Smooth muscle cell (in vitro differentiated cells): ENCODE measurements at regions not wholly inside any gene's neighbourhood (a gene's known extent, or its start where the extent isn't known, plus 50 kb on each side); places are given as distances from the start of the nearest gene placed in this dataset.

ENCODE experiments used
- DNase-seq: peaks from one replicate; lab custom pipeline; 2025; ENCODE audit not compliant: unreplicated experiment; lab: John Stamatoyannopoulos, UW
- H2AFZ ChIP-seq: fragments of 200-600 bp; sonication (generic); 2 replicates; pipeline ENCODE4 v1.6.0; 2016; ENCODE audit warnings: antibody characterized with exemption, low read depth, mild to moderate bottlenecking
- H3F3A ChIP-seq: fragments of 200-600 bp; sonication (generic); 2 replicates; pipeline ENCODE4 v1.6.0; 2017; ENCODE audit warnings: antibody characterized with exemption, low read depth
- H3K27ac ChIP-seq: fragments of 200-600 bp; sonication (generic); 2 replicates; pipeline ENCODE4 v1.5.1; 2016; ENCODE audit warnings: low read depth, mild to moderate bottlenecking
- H3K27me3 ChIP-seq: fragments of 200-600 bp; sonication (generic); 2 replicates; pipeline ENCODE4 v1.6.1; 2016; ENCODE audit warnings: low read depth, mild to moderate bottlenecking
- H3K36me3 ChIP-seq: fragments of 200-600 bp; sonication (generic); 2 replicates; pipeline ENCODE4 v1.5.1; 2016; ENCODE audit warnings: low read depth
- H3K4me1 ChIP-seq: fragments of 200-600 bp; sonication (generic); 2 replicates; pipeline ENCODE4 v1.5.1; 2016; ENCODE audit warnings: low read depth
- H3K4me2 ChIP-seq: fragments of 200-600 bp; sonication (generic); 2 replicates; pipeline ENCODE4 v1.6.0; 2016; ENCODE audit warnings: mild to moderate bottlenecking
- H3K4me3 ChIP-seq: fragments of 200-600 bp; sonication (generic); 2 replicates; pipeline ENCODE4 v1.5.1; 2016; ENCODE audit warnings: mild to moderate bottlenecking
- H3K79me2 ChIP-seq: fragments of 200-600 bp; sonication (generic); 2 replicates; pipeline ENCODE4 v1.6.0; 2016; ENCODE audit warnings: low read depth, mild to moderate bottlenecking
- H3K9ac ChIP-seq: fragments of 200-600 bp; sonication (generic); 2 replicates; pipeline ENCODE4 v1.6.0; 2016; ENCODE audit warnings: low read depth
- H3K9me3 ChIP-seq: fragments of 200-600 bp; sonication (generic); replicated peaks from 2 replicates; pipeline ENCODE4 v1.5.1; 2016; ENCODE audit warnings: low read depth
- H4K20me1 ChIP-seq: fragments of 200-600 bp; sonication (generic); 2 replicates; pipeline ENCODE4 v1.6.0; 2016; ENCODE audit warnings: low read depth
- CTCF ChIP-seq: fragments of 200-600 bp; sonication (generic); IDR thresholded peaks from 2 replicates; pipeline ENCODE4 v1.5.1; 2017; ENCODE audit warnings: borderline replicate concordance, mild to moderate bottlenecking, antibody characterized with exemption; ENCODE audit not compliant: insufficient read depth, poor library complexity, severe bottlenecking
- WGBS: methylation state at CpG from one replicate; pipeline ENCODE4 v1.1.7; 2016; ENCODE audit warnings: low lambda C conversion rate; 5-methylcytosine and 5-hydroxymethylcytosine counted together

DNA sequence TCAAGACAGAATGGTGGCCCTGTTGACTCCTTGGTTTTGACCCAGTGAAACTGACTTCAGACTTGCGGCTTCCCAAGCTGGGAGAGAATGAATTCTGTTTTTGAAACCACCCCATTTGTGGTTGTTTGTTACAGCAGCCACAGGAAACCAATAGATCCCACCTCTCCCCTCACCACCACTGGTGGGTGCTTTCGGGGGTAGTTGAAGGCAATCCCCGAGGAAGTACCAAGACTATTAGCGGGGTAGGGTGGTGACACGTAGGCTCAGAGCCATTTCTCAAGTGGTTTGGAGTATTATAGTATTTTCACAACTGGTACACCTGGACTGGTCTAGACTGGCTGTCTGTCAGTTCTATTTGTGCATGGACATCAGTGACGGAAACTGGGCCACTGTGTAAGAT lies 189.1 kb upstream of the RBPJ start:
- no peaks in the 10 kb centered on the region for H4K20me1 ChIP-seq
- no peaks in the 10 kb centered on the region for H3K36me3 ChIP-seq
- H3F3A ChIP-seq, result no peaks in the 10 kb centered on the region
- H3K4me3 ChIP-seq, result no peak overlapping the region
- DNase-seq, result no peak
- H3K27ac ChIP-seq, result no peak overlapping the region
- H3K4me1 ChIP-seq, result no peaks in the 10 kb centered on the region
- no peaks in the 10 kb centered on the region for H3K79me2 ChIP-seq
- WGBS, result 77% methylated on average over 6 of the region's 6 CpGs
- no peaks in the 10 kb centered on the region for H3K9me3 ChIP-seq
- no peak overlapping the region for H3K9ac ChIP-seq
- no peaks in the 10 kb centered on the region for H3K27me3 ChIP-seq
- H3K4me2 ChIP-seq, result no peak overlapping the region
- H2AFZ ChIP-seq, result no peak overlapping the region
- TF ChIP-seq CTCF, result no peak

GRCh38 chr4:26132858-26133257 lies 188.0 kb upstream of the RBPJ start:
- H3K36me3 ChIP-seq, result no peaks in the 10 kb centered on the region
- no peak overlapping the region for H3K9ac ChIP-seq
- 85% methylated on average over 6 of the region's 6 CpGs for WGBS
- no peaks in the 10 kb centered on the region for H3K27me3 ChIP-seq
- H3K79me2 ChIP-seq, result no peaks in the 10 kb centered on the region
- H3K9me3 ChIP-seq, result no peaks in the 10 kb centered on the region
- H3K4me1 ChIP-seq, result no peaks in the 10 kb centered on the region
- no peaks in the 10 kb centered on the region for H4K20me1 ChIP-seq
- no peak overlapping the region for H3K4me3 ChIP-seq
- H3F3A ChIP-seq, result no peaks in the 10 kb centered on the region
- no peak overlapping the region for H2AFZ ChIP-seq
- H3K27ac ChIP-seq, result no peak overlapping the region
- no peak for TF ChIP-seq CTCF
- no peak for DNase-seq
- H3K4me2 ChIP-seq, result no peak overlapping the region

DNA sequence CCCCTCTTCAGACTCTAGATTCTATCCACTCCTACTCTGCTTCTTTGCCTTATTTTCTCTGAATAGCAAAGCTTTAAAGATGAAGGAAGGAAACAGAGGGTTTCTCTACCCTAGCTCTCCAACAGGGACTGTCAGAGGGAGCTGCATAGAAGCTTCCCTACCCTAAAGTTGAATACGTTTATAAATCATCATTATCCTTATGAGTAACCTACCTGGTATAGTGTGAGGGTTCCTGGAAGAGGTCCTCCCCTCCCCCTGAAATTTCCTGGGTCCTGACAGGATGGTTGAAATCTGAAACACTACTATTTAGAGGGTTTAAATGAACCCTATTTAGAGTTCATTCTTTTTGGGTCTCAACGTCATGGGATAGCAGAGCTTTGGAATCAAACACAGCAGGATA lies 187.0 kb upstream of the RBPJ start:
- no peaks in the 10 kb centered on the region for H3K27me3 ChIP-seq
- no peaks in the 10 kb centered on the region for H3K36me3 ChIP-seq
- no peak overlapping the region for H3K4me2 ChIP-seq
- no peaks in the 10 kb centered on the region for H3K79me2 ChIP-seq
- H3F3A ChIP-seq, result no peaks in the 10 kb centered on the region
- WGBS, result 87% methylated on average over 2 of the region's 2 CpGs
- no peaks in the 10 kb centered on the region for H4K20me1 ChIP-seq
- TF ChIP-seq CTCF, result no peak
- H3K9me3 ChIP-seq, result no peaks in the 10 kb centered on the region
- H3K9ac ChIP-seq, result no peak overlapping the region
- H3K4me1 ChIP-seq, result no peaks in the 10 kb centered on the region
- DNase-seq, result no peak
- H3K4me3 ChIP-seq, result no peak overlapping the region
- H3K27ac ChIP-seq, result no peak overlapping the region
- no peak overlapping the region for H2AFZ ChIP-seq

DNA sequence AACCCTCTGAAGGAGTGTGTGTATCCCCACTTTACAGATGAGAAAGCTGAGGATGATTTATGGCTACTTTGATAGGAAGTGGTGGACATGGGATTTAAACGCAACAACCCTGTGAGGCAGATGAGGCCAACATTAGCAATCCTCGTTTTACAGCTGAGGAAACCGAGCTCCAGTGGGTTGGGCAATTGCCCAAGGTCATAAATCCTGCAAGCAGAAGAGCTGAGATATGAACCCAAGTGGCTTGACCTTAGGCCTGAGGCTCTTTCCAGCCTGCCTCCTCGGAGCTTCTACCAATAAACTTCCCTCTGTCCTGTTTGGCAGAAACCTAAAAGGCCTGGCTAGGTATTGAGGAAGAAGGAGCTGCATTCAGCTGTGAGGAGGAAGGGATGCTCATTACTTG lies 185.5 kb upstream of the RBPJ start:
- Histone ChIP-seq H3K9ac (no peak overlapping the region), H3K9me3 (no peaks in the 10 kb centered on the region), H3K27me3 (no peaks in the 10 kb centered on the region), H3K79me2 (no peaks in the 10 kb centered on the region), H3K4me3 (no peak overlapping the region), H3K4me1 (peaks cover 13% of the 10 kb centered on the region), H3K4me2 (no peak overlapping the region), H3F3A (peaks cover 11% of the 10 kb centered on the region), H3K36me3 (no peaks in the 10 kb centered on the region), H4K20me1 (no peaks in the 10 kb centered on the region), H2AFZ (no peak overlapping the region), H3K27ac (no peak overlapping the region)
- TF ChIP-seq CTCF, result no peak
- no peak for DNase-seq
- 79% methylated on average over 4 of the region's 4 CpGs for WGBS
